ENCODE measurements at regions not wholly inside any gene's neighbourhood (a gene's known extent, or its start where the extent isn't known, plus 50 kb on each side); places are given as distances from the start of the nearest gene placed in this dataset.

GRCh38 chr1:201660931-201661822 is 122.2 kb downstream of the NAV1 start:
- TF ChIP-seq CTCF (IDR thresholded peaks at IDR 0.05; ENCODE audit: insufficient read depth, low read length) = no peak

GRCh38 chr1:201661823-201662359 is 123.0 kb downstream of the NAV1 start:
- DNase-seq (ENCODE audit: low read depth) = no peak
- TF ChIP-seq CTCF (IDR thresholded peaks at IDR 0.05; ENCODE audit: insufficient read depth, low read length) = no peak
- no peak overlapping the region for H3K4me3 ChIP-seq (ENCODE audit: low read depth, low read length)

More at GRCh38 chr1:201660931-201661822, 122.2 kb downstream of the NAV1 start:
- no peak for DNase-seq (ENCODE audit: low read depth)
- H3K4me3 ChIP-seq (ENCODE audit: low read depth, low read length) = no peak overlapping the region

GRCh38 chr1:201662646-201663045 is 123.7 kb downstream of the NAV1 start:
- H3K4me3 ChIP-seq (ENCODE audit: low read depth, low read length) = no peak overlapping the region
- DNase-seq (ENCODE audit: low read depth) = no peak
- no peak for TF ChIP-seq CTCF (IDR thresholded peaks at IDR 0.05; ENCODE audit: insufficient read depth, low read length)

GRCh38 chr1:201663491-201664113 is 124.7 kb downstream of the NAV1 start:
- no peak for TF ChIP-seq CTCF (IDR thresholded peaks at IDR 0.05; ENCODE audit: insufficient read depth, low read length)
- H3K4me3 ChIP-seq (ENCODE audit: low read depth, low read length) = no peak overlapping the region
- DNase-seq (ENCODE audit: low read depth) = no peak

GRCh38 chr1:201665036-201665435 is 126.1 kb downstream of the NAV1 start:
- DNase-seq (ENCODE audit: low read depth) = no peak
- no peak for TF ChIP-seq CTCF (IDR thresholded peaks at IDR 0.05; ENCODE audit: insufficient read depth, low read length)
- H3K4me3 ChIP-seq (ENCODE audit: low read depth, low read length) = no peak overlapping the region

- H3K4me3 ChIP-seq (ENCODE audit: low read depth, low read length) = no peak overlapping the region
- DNase-seq (ENCODE audit: low read depth) = no peak
- no peak for TF ChIP-seq CTCF (IDR thresholded peaks at IDR 0.05; ENCODE audit: insufficient read depth, low read length)
These were observed 127.2 kb downstream of the NAV1 start for GRCh38 chr1:201666102-201666501.
